ENCODE measurements at regions not wholly inside any gene's neighbourhood (a gene's known extent, or its start where the extent isn't known, plus 50 kb on each side); places are given as distances from the start of the nearest gene placed in this dataset.

DNA sequence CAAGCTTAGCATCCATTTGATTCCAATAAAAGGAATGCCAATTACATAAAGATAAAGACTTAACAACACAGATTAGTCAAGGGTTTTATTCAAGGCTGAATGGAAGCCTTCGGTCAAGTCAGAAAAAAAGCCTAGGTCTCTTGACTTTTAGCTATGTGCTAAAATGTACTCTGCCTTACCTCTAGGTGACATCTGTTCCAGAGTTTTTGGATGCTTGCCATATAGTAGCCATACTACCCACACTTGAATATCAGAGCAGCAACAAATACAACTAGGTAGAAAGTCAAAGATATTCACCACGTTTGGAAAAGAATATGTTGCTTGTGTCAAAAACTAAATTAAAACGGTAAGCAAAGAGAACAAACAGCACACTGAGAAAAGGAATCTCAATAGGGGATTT is 484.7 kb downstream of the ELAVL2 start:
- TF ChIP-seq POLR2A (IDR thresholded peaks at IDR 0.05) = no peak
- TF ChIP-seq CTCF (IDR thresholded peaks at IDR 0.05 in 4 of 5, conservative IDR thresholded peaks at IDR 0.05 in 1 of 5) = no peak

Measured in gastrocnemius medialis (tissue), 4 donors.